Sigmoid colon (tissue), 4 donors: ENCODE measurements at regions not wholly inside any gene's neighbourhood (a gene's known extent, or its start where the extent isn't known, plus 50 kb on each side); places are given as distances from the start of the nearest gene placed in this dataset.

Experiments
- EP300 ChIP-seq, 4 donors: sonication (generic); formaldehyde crosslinking; IDR thresholded peaks; one replicate each; pipeline ENCODE4 v1.6.1; 2017; ENCODE audit warnings: antibody characterized with exemption in 4 of 4
- POLR2A ChIP-seq, 2 donors: fragments of 450-650 bp; IDR thresholded peaks; one replicate each; pipeline ENCODE4 v1.6.1; 2016; ENCODE audit warnings: antibody characterized with exemption in 2 of 2, mild to moderate bottlenecking in 2 of 2, moderate library complexity in 2 of 2
- TF ChIP-seq, protein P1 (sequence below), 4 experiments: fragments of 450-650 bp in 3 of 4; fragments of 200-600 bp in 1 of 4; IDR thresholded peaks; one replicate each; pipeline ENCODE4 v1.5.1; 2016 to 2019; ENCODE audit warnings: antibody characterized with exemption in 4 of 4, mild to moderate bottlenecking in 3 of 4, moderate library complexity in 2 of 4

DNA sequence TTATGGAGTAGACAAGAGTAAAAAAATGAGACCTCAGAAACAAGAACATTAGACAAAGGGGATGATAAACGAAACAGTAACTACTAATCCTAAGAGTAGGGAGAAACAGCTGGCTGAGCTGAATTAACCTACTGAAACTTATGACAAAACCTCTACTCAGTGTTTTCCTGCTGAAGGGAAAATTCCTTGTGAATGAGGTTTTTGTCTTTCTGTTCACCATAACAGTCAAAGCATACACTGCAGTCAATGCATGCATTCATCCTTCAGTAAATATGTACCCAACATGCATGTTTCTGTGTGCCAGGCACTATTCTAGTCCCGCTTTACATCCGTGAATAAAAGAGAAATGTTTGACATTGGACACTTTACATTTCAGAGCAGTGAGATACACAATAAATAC, 805.6 kb upstream of the KLHL29 start:
- TF ChIP-seq POLR2A (IDR thresholded peaks at IDR 0.05): no peak
- no peak for TF ChIP-seq EP300 (IDR thresholded peaks at IDR 0.05)
- TF ChIP-seq, protein P1, sequence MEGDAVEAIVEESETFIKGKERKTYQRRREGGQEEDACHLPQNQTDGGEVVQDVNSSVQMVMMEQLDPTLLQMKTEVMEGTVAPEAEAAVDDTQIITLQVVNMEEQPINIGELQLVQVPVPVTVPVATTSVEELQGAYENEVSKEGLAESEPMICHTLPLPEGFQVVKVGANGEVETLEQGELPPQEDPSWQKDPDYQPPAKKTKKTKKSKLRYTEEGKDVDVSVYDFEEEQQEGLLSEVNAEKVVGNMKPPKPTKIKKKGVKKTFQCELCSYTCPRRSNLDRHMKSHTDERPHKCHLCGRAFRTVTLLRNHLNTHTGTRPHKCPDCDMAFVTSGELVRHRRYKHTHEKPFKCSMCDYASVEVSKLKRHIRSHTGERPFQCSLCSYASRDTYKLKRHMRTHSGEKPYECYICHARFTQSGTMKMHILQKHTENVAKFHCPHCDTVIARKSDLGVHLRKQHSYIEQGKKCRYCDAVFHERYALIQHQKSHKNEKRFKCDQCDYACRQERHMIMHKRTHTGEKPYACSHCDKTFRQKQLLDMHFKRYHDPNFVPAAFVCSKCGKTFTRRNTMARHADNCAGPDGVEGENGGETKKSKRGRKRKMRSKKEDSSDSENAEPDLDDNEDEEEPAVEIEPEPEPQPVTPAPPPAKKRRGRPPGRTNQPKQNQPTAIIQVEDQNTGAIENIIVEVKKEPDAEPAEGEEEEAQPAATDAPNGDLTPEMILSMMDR (IDR thresholded peaks at IDR 0.05): no peak
